Spleen (tissue), 7 donors: ENCODE measurements at regions not wholly inside any gene's neighbourhood (a gene's known extent, or its start where the extent isn't known, plus 50 kb on each side); places are given as distances from the start of the nearest gene placed in this dataset.

Experiments used
- POLR2A ChIP-seq, 3 donors: fragments of 450-650 bp; IDR thresholded peaks; one replicate each; pipeline ENCODE4 v1.5.1; 2017; ENCODE audit warnings: antibody characterized with exemption in 3 of 3, mild to moderate bottlenecking in 1 of 3
- TF ChIP-seq, protein P1 (sequence below), 11 experiments: fragments of 200-600 bp in 7 of 11; fragments of 450-650 bp in 4 of 11; sonication (generic) in 4 of 11; IDR thresholded peaks in 8 of 11; conservative IDR thresholded peaks in 3 of 11; 1 replicate in 7 of 11; 2 replicates in 4 of 11; pipeline versions ENCODE4 v1.4.0 to v1.8.0; 2016 to 2021; ENCODE audit warnings: antibody characterized with exemption in 11 of 11, inconsistent platforms in 4 of 11, mild to moderate bottlenecking in 1 of 11
- donor health status: DM: no; HTN: no; CAD: no; lungs with moderate emphysema.
- donor health status: DM: no; HTN: no; CAD: no.
- donor health status: DM: no; HTN: no; CAD: no.

DNA sequence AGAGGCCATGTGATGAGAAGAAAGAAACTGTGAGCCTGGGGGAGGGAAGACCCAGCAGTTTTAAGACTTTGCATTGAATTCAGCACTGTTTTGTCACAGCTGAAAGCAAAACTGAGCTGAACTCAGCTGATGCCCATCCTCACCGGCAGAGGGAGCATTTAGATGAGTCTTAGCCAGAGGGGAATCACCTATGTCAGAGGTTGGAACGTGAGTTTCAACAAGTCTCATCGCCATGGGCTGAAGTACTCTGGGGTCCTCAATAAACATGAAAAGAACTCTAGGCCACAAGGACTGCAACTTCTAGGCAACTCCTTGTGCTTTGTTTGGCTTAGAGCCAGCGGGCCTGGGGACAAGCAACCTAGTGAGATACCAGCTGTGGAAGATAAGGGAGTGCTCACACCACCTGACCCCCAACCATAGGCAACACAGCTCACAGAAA is 324.5 kb downstream of the TBL1XR1 start:
- TF ChIP-seq POLR2A (IDR thresholded peaks at IDR 0.05): no peak
- TF ChIP-seq, protein P1, sequence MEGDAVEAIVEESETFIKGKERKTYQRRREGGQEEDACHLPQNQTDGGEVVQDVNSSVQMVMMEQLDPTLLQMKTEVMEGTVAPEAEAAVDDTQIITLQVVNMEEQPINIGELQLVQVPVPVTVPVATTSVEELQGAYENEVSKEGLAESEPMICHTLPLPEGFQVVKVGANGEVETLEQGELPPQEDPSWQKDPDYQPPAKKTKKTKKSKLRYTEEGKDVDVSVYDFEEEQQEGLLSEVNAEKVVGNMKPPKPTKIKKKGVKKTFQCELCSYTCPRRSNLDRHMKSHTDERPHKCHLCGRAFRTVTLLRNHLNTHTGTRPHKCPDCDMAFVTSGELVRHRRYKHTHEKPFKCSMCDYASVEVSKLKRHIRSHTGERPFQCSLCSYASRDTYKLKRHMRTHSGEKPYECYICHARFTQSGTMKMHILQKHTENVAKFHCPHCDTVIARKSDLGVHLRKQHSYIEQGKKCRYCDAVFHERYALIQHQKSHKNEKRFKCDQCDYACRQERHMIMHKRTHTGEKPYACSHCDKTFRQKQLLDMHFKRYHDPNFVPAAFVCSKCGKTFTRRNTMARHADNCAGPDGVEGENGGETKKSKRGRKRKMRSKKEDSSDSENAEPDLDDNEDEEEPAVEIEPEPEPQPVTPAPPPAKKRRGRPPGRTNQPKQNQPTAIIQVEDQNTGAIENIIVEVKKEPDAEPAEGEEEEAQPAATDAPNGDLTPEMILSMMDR (IDR thresholded peaks at IDR 0.05 in 8 of 11, conservative IDR thresholded peaks at IDR 0.05 in 3 of 11): peak; percentile 53 to 82 (median 73)
